Lung (tissue), 11 donors: ENCODE measurements at regions not wholly inside any gene's neighbourhood (a gene's known extent, or its start where the extent isn't known, plus 50 kb on each side); places are given as distances from the start of the nearest gene placed in this dataset.

Experiments
- ATAC-seq: fragments of 200-7000 bp; cut with Tn5 transposase; one replicate; pipeline ENCODE4 v1.9.1; 2020; ENCODE audit warnings: moderate number of reproducible peaks; ENCODE audit not compliant: insufficient read depth, low FRiP score
- DNase-seq, 3 donors: peaks; one replicate each; pipeline ENCODE4 v3.0.0-alpha.2; 2013 to 2017
- H3K27ac ChIP-seq, 2 donors: one replicate each; pipeline ENCODE4 v1.5.1; 2013; ENCODE audit warnings: mild to moderate bottlenecking in 2 of 2, moderate library complexity in 2 of 2, control low read depth in 1 of 2, inconsistent platforms in 1 of 2, low read depth in 1 of 2, low read length in 1 of 2
- H3K27me3 ChIP-seq, 3 donors: one replicate each; pipeline ENCODE4 v1.5.1; 2013; ENCODE audit warnings: low read length in 2 of 3; ENCODE audit not compliant: control insufficient read depth in 3 of 3, insufficient read depth in 3 of 3
- H3K36me3 ChIP-seq, 4 donors: one replicate each; pipeline ENCODE4 v1.5.1; 2013; ENCODE audit warnings: low read length in 4 of 4, mild to moderate bottlenecking in 1 of 4, moderate library complexity in 1 of 4; ENCODE audit not compliant: control insufficient read depth in 4 of 4, insufficient read depth in 4 of 4
- H3K4me1 ChIP-seq, 5 donors: one replicate each; pipeline ENCODE4 v1.5.1; 2013; ENCODE audit warnings: low read length in 5 of 5, mild to moderate bottlenecking in 2 of 5, moderate library complexity in 1 of 5; ENCODE audit not compliant: control insufficient read depth in 5 of 5, insufficient read depth in 5 of 5
- H3K4me3 ChIP-seq: one replicate; pipeline ENCODE4 v1.5.1; 2013; ENCODE audit warnings: mild to moderate bottlenecking, control low read depth, moderate library complexity
- H3K9ac ChIP-seq, 2 donors: one replicate each; pipeline ENCODE4 v1.5.1; 2013; ENCODE audit warnings: low read length in 2 of 2, control low read depth in 1 of 2; ENCODE audit not compliant: insufficient read depth in 1 of 2
- H3K9me3 ChIP-seq, 4 donors: one replicate each; pipeline ENCODE4 v1.5.1; 2013; ENCODE audit warnings: low read length in 3 of 4, mild to moderate bottlenecking in 1 of 4, moderate library complexity in 1 of 4; ENCODE audit not compliant: control insufficient read depth in 4 of 4, insufficient read depth in 3 of 4
- CTCF ChIP-seq: IDR thresholded peaks from 2 replicates; pipeline ENCODE4 v1.5.1; 2012; ENCODE audit warnings: mild to moderate bottlenecking; ENCODE audit errors: control extremely low read depth, extremely low read depth
- WGBS, 2 donors: extraction: QIAGEN DNeasy Blood & Tissue Kit; methylation state at CpG; one replicate each; pipeline ENCODE4 v1.1.7; 2013; 5-methylcytosine and 5-hydroxymethylcytosine counted together
- donor health status: control.
- donor health status: control.
- donor health status: Bipolar disorder and iron deficiency.
- donor health status: healthy.
- donor health status: DM: yes; HTN: yes; CAD: no.

GRCh38 chr3:56987238-56987895 lies 73.1 kb upstream of the SPATA12 start:
- no peaks in the 10 kb centered on the region for H3K36me3 ChIP-seq
- ATAC-seq (no peak), DNase-seq (peak in 1 of 3 donors; percentile 53)
- no peak overlapping the region for H3K9ac ChIP-seq
- no peaks in the 10 kb centered on the region for H3K27me3 ChIP-seq
- no peaks in the 10 kb centered on the region for H3K9me3 ChIP-seq
- no peak for TF ChIP-seq CTCF
- peaks cover 0 to 25% (median 8%) of the 10 kb centered on the region in 5 donors for H3K4me1 ChIP-seq
- 69 to 72% methylated on average over 6 of the region's 6 CpGs for WGBS, 2 donors
- no peak overlapping the region for H3K4me3 ChIP-seq
- H3K27ac ChIP-seq: no peak overlapping the region

GRCh38 chr3:56986347-56986746 lies 74.1 kb upstream of the SPATA12 start:
- Histone ChIP-seq H3K27ac (no peak overlapping the region), H3K36me3 (no peaks in the 10 kb centered on the region), H3K4me3 (no peak overlapping the region), H3K4me1 (peaks cover 0 to 26% (median 9%) of the 10 kb centered on the region in 5 donors), H3K9me3 (no peaks in the 10 kb centered on the region), H3K9ac (no peak overlapping the region), H3K27me3 (no peaks in the 10 kb centered on the region)
- 61 to 65% methylated on average over 5 of the region's 5 CpGs for whole genome bisulfite sequencing, 2 donors
- no peak for ATAC-seq
- DNase-seq: no peak
- no peak for TF ChIP-seq CTCF

GRCh38 chr3:56985878-56986277 lies 74.6 kb upstream of the SPATA12 start:
- no peak for TF ChIP-seq CTCF

GRCh38 chr3:56985460-56985859 lies 75.0 kb upstream of the SPATA12 start:
- H3K36me3 ChIP-seq: no peaks in the 10 kb centered on the region
- H3K9me3 ChIP-seq: no peaks in the 10 kb centered on the region
- H3K9ac ChIP-seq: no peak overlapping the region
- no peak overlapping the region for H3K4me3 ChIP-seq
- peaks cover 2 to 30% (median 15%) of the 10 kb centered on the region in 5 donors for H3K4me1 ChIP-seq
- no peaks in the 10 kb centered on the region for H3K27me3 ChIP-seq
- 97 to 98% methylated on average over 9 of the region's 9 CpGs for WGBS, 2 donors
- no peak overlapping the region for H3K27ac ChIP-seq
- DNase-seq: no peak
- no peak for TF ChIP-seq CTCF
- no peak for ATAC-seq

More at GRCh38 chr3:56985878-56986277, 74.6 kb upstream of the SPATA12 start:
- no peak overlapping the region for H3K4me3 ChIP-seq
- H3K4me1 ChIP-seq: peaks cover 0 to 30% (median 13%) of the 10 kb centered on the region in 5 donors
- no peaks in the 10 kb centered on the region for H3K36me3 ChIP-seq
- no peaks in the 10 kb centered on the region for H3K9me3 ChIP-seq
- no peaks in the 10 kb centered on the region for H3K27me3 ChIP-seq
- 48 to 72% methylated on average over 2 of the region's 2 CpGs for WGBS, 2 donors
- no peak overlapping the region for H3K27ac ChIP-seq
- no peak for ATAC-seq
- no peak overlapping the region for H3K9ac ChIP-seq
- DNase-seq: peak in 2 of 3 donors; percentile 18 to 29
